ENCODE measurements at regions not wholly inside any gene's neighbourhood (a gene's known extent, or its start where the extent isn't known, plus 50 kb on each side); places are given as distances from the start of the nearest gene placed in this dataset.

GRCh38 chr12:127538316-127538715 lies 728.7 kb upstream of the TMEM132C start:
- Histone ChIP-seq H3K23ac (ENCODE audit: insufficient read length) (no peak overlapping the region), H2BK120ac (replicated peaks; ENCODE audit: low read depth, low read length) (no peak overlapping the region), H3K4me1 (replicated peaks in 1 of 4; ENCODE audit: control insufficient read depth in 3 of 4, insufficient read depth in 4 of 4, low read length in 3 of 4) (peaks cover 0 to 11% (median 2%) of the 10 kb centered on the region in 4 experiments; a peak in 2 of 7 replicates), H3K9ac (replicated peaks in 1 of 4; ENCODE audit: extremely low read depth in 1 of 4, low read depth in 3 of 4, low read length in 3 of 4) (no peak overlapping the region), H3K14ac (ENCODE audit: insufficient read length) (no peak overlapping the region), H3K79me1 (ENCODE audit: low read depth, low read length) (no peaks in the 10 kb centered on the region), H3K23me2 (ENCODE audit: low read depth, low read length) (no peaks in the 10 kb centered on the region), H3K18ac (ENCODE audit: extremely low read depth, low read length) (no peak overlapping the region), H3K4me2 (ENCODE audit: insufficient read depth in 1 of 2, low read depth in 2 of 2, low read length in 2 of 2) (no peak overlapping the region), H4K5ac (ENCODE audit: insufficient read length, low read depth, low read length) (no peak overlapping the region), H3K56ac (replicated peaks; ENCODE audit: insufficient read length, low read depth, low read length) (no peak overlapping the region), H4K91ac (replicated peaks; ENCODE audit: insufficient read length, low read length) (no peak overlapping the region), H3K79me2 (ENCODE audit: control insufficient read depth in 1 of 2, insufficient read depth in 2 of 2, low read length in 2 of 2) (no peaks in the 10 kb centered on the region), H4K20me1 (replicated peaks in 1 of 2; ENCODE audit: control insufficient read depth in 1 of 2, insufficient read depth in 2 of 2, low read length in 2 of 2) (no peaks in the 10 kb centered on the region), H3K27me3 (replicated peaks in 1 of 4; ENCODE audit: control insufficient read depth in 3 of 4, extremely low read depth in 1 of 4, insufficient read depth in 3 of 4, low read length in 3 of 4) (no peaks in the 10 kb centered on the region), H2BK20ac (ENCODE audit: low read length) (no peak overlapping the region), H2BK12ac (ENCODE audit: low read depth, low read length) (no peak overlapping the region), H2AFZ (ENCODE audit: low read length) (0 out of 2 replicates have a peak overlapping the region, but pooled peaks have one; percentile 78), H3K36me3 (ENCODE audit: control insufficient read depth in 2 of 4, insufficient read depth in 4 of 4, low read length in 3 of 4) (no peaks in the 10 kb centered on the region), H3K4me3 (ENCODE audit: extremely low read depth in 1 of 4, insufficient read depth in 2 of 4, low read depth in 3 of 4, low read length in 4 of 4) (no peak overlapping the region), H3K9me3 (ENCODE audit: insufficient read depth in 2 of 2, low read depth in 1 of 2, low read length in 1 of 2) (no peaks in the 10 kb centered on the region), H2BK15ac (ENCODE audit: low read length) (no peak overlapping the region), H2AK5ac (ENCODE audit: low read depth, low read length) (no peak overlapping the region), H2BK5ac (ENCODE audit: low read depth, low read length) (no peak overlapping the region), H3K4ac (replicated peaks; ENCODE audit: insufficient read length, low read depth, low read length) (no peak overlapping the region), H3K27ac (ENCODE audit: low read depth, low read length) (no peak overlapping the region), H4K8ac (ENCODE audit: extremely low read depth, insufficient read depth, low read length) (no peak overlapping the region)
- FAIRE-seq (no peak), DNase-seq (ENCODE audit: low read depth in 1 of 2, low spot score in 2 of 2) (no peak)
- POLR2A ChIA-PET (ENCODE audit: partially characterized antibody) = interaction anchor here (0.6 kb wide), 1 partner anchor 84 kb away, joined by 3 read pairs; no protein-coding TSS in a partner anchor
- WGBS, 2 experiments (ENCODE audit: extremely low coverage in 1 of 2, insufficient coverage in 1 of 2, insufficient read length in 1 of 2, insufficient replicate concordance in 2 of 2, low coverage in 1 of 2, low lambda C conversion rate in 2 of 2, missing lambda C conversion rate in 1 of 2) = 47% methylated on average over 3 of the region's 3 CpGs; no CpG with 5 or more reads in 1 of the 2 experiments
- CTCF ChIA-PET (ENCODE audit: partially characterized antibody) = interaction anchor here (0.6 to 2.8 kb wide), 7 partner anchors 11 to 251 kb away, joined by 3 to 14 read pairs (median 4); no protein-coding TSS in a partner anchor
- no peak for TF ChIP-seq POU5F1 (IDR thresholded peaks at IDR 0.05; ENCODE audit: low read depth, low read length)
- TF ChIP-seq ASH2L (IDR thresholded peaks at IDR 0.05; ENCODE audit: low read length) = no peak
- peak; percentile 25 to 28; a peak in 1 of 4 replicates for TF ChIP-seq RAD21 (IDR thresholded peaks at IDR 0.05 in 1 of 2, conservative IDR thresholded peaks at IDR 0.05 in 1 of 2; ENCODE audit: low read depth in 2 of 2, low read length in 2 of 2)
- TF ChIP-seq SIRT6 (IDR thresholded peaks at IDR 0.05; ENCODE audit: low read length) = no peak
- TF ChIP-seq TAF7 (optimal IDR thresholded peaks at IDR 0.05; ENCODE audit: borderline replicate concordance, low read depth, low read length) = no peak
- no peak for TF ChIP-seq E2F6 (IDR thresholded peaks at IDR 0.05)
- no peak for TF ChIP-seq RBBP5 (IDR thresholded peaks at IDR 0.05; ENCODE audit: borderline replicate concordance, low read depth, low read length)
